ENCODE measurements at regions not wholly inside any gene's neighbourhood (a gene's known extent, or its start where the extent isn't known, plus 50 kb on each side); places are given as distances from the start of the nearest gene placed in this dataset.

DNA sequence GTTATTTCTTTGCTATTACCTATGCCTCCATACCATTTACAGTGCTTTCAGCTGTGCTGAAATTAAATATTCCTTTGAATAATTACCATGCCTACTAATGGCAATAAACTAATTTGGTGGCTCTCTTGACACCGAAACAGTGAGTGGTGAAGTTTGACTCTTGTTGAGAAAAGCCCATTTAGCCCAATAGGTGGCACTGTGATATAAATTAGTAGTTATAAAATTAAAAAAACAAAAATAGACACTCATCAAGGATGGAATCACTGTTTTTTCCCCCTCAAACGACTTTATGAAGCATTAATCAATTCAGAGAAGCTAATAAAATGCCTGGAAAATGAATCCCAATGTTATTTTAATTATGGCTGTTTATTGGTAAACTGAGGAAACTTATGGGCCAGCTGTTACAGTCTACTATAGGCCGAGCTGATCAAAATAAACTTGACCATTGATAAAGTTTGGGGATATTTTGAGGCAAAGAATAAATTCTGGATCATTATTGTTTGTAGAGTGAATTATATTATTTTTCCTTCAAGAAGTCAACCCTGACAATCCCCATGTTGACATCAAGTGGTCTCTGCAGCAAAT is 339.6 kb downstream of the TRIB2 start:
- in situ Hi-C loops (cut with HindIII; ENCODE audit: low sequenced_read_pairs): no loop called here

DNA sequence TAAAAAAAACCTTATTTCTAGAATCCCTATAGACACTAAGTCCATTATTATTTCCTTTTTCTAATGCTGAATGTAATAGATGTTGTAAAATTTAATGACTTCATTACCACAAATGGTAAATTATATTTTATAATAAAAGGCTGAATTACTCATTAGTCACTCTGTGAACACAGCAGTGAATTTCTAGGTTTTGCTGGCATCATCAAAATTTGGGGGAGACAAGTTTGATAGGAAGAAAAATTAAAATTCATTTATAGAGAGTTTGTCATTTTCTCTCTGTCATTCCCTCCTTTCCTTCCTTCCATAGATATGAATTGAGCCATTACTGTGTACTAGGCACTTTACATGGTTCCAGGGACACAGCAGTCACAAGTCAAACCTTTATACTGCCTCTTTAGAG is 340.9 kb downstream of the TRIB2 start:
- in situ Hi-C loops (cut with HindIII; ENCODE audit: low sequenced_read_pairs): no loop called here

DNA sequence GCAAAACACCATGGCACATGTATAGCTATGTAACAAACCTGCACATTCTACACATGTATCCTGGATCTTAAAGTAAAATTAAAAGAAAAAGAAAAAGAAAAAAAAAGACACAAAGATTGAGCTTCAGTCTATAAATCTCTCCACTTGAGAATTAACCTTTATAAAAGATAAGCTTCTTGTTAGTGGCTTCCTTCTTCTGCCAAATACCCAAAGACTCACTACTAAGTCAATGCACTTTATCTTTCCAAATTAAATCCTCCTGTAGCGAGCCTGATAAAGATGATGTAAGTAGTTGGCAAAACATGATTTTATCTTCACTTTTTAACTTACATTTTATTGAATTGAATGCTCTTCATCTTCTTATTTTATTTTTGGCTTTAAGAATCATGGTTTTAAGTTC is 349.9 kb downstream of the TRIB2 start:
- in situ Hi-C loops (cut with HindIII; ENCODE audit: low sequenced_read_pairs): no loop called here

DNA sequence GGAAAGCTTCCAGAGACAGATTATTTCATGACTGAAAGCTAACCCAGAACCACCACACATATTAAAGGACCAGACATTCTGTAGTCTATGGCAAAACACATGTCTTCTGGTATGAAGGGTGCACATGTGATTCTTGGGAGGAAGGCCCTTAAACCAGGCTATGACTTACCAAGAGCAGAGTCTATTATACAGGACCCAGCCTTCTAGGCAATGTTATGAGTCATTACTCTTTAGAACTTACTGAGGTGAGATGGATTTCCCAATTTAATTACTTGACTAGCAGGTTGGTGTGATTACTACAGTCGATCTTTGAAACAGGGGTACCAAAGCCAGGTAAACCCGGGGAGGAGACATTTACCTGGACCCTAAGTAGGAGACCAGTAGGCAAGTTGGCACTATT is 350.8 kb downstream of the TRIB2 start:
- in situ Hi-C loops (cut with HindIII; ENCODE audit: low sequenced_read_pairs): no loop called here

DNA sequence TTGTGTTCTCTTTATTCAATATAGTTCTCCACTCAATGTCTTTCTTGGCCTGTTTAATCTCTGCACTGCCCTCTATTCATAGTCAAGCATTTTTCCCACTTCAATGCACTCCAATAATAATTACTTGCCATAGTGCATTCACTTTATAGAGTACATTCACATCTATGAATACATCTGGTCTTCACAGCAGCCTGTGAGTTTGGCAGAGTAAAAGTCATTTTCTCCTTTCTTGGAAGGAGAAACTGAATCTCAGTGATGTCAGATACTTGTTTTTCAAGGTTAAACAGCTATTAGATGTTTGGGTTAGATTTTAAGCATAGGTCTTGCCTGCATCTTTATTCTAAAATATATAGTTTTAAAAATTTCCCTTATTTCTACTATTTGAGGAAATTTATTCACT is 373.2 kb downstream of the TRIB2 start:
- in situ Hi-C loops (cut with HindIII; ENCODE audit: low sequenced_read_pairs): no loop called here

DNA sequence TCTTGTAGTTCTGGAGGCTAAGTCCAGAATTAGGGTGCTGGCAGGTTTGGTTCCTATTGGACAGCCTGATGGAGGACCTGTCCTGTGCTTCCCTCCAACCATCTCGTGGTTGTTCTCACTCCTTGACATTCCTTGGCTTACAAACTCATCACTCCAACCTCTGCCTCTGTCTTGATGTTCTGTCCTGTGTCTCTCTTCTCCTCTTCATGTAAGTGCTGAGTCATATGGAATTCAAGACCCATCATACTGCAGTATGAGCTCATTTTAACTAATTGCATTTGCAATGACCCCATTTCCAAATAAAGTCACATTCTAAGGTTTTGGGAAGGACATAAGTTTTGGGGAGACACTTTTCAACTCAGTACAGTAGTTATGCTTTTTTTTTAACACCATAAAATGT is 374.7 kb downstream of the TRIB2 start:
- in situ Hi-C loops (cut with HindIII; ENCODE audit: low sequenced_read_pairs): no loop called here

DNA sequence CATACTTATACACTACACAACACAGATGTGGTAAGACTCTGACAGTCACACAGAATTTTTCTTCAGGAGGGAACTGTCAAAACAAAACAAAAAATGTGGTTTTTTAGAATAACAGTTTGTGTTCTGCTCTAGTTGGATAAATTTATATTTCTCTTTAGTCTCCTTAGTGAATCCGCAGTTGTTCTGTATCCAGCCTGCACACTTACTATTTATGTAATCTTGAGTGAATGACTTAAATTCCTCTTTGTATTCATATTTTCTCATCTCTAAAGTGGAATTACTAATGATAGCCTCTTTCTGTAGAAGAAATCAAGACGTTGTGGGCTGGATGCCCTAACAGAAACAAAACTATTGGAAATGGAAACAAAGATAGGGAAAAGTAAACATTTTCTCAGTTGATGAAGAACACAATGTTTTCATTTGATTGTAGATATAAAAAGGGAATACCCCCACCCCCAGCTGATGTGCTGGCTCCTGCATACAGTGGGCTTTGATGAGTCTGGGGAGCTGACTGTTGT is 375.2 kb downstream of the TRIB2 start:
- in situ Hi-C loops (cut with HindIII; ENCODE audit: low sequenced_read_pairs): no loop called here

DNA sequence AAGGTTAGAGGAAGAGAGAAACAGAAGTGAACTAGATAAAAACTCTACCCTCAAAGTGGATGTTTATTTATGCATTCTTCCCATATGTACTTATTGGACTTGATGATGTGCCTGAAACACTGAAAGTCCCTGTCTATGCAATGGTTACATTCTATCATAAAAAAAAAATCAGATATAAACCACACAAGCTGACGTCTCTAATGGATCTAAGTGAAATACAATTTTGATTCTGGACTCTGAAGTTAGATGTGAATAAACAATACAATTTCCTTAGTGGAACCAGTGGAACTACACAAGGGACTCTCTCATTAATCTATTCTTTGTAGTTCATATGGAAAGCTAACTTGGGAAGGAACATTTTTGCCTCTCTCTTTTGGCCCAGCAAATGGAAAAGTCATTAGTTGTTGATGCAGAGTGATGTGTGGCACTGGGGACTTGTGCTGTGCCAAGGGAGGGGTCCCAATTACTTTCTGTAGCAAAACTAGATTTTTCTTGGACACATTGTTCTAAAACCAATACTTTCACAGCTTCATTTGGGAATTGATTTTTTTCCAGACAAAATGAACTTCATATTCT is 376.8 kb downstream of the TRIB2 start:
- in situ Hi-C loops (cut with HindIII; ENCODE audit: low sequenced_read_pairs): no loop called here

DNA sequence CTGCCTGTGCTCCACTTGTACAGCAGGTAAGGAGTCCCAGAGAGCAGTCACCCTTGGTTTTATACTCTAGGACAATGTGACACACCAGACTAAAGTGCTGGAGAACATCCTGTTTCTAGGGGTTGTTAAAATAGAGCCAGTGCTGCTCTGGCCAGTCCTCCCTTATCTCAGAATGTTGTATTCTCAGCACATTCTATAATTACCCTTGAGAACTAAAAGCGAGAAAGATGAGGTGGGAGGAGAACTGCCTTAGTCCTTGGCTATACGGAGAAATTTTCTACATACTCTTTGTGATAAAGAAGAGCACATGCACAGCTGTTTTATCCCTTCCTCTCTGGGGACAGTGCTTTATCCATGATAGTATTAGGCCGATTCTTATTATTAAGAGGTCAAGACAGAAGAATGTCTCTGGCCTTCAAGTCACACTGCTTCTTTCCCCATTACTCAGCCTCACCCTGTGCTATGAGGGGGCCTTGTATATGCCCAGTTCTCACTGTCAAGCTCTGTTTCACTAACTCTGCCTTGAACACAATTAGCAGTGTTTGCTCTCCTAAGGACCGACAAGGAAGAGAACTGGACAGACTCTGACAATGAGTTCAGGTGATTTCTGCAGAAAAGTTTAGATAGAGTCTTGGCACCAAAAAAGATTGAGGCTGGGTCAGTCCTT is 385.8 kb downstream of the TRIB2 start:
- in situ Hi-C loops (cut with HindIII; ENCODE audit: low sequenced_read_pairs): no loop called here

DNA sequence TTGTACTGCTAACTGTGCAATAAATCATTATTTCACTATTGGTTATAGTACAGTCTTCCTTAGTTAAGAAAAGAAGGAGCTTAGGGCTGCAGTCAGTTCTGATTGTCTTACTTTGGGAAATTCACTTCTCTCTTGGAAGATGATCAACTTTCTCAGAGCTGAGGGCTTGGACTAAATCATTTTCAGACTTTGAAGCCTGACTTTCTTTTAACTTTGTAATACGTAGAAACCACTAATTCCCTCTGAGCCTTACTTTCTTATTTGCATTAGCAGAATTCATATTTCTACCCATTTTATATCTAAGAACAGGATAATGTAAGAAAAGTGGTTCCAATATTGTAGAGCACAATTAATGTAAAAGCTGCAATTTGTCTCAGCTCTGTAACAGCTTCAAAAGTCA is 386.4 kb downstream of the TRIB2 start:
- in situ Hi-C loops (cut with HindIII; ENCODE audit: low sequenced_read_pairs): no loop called here

DNA sequence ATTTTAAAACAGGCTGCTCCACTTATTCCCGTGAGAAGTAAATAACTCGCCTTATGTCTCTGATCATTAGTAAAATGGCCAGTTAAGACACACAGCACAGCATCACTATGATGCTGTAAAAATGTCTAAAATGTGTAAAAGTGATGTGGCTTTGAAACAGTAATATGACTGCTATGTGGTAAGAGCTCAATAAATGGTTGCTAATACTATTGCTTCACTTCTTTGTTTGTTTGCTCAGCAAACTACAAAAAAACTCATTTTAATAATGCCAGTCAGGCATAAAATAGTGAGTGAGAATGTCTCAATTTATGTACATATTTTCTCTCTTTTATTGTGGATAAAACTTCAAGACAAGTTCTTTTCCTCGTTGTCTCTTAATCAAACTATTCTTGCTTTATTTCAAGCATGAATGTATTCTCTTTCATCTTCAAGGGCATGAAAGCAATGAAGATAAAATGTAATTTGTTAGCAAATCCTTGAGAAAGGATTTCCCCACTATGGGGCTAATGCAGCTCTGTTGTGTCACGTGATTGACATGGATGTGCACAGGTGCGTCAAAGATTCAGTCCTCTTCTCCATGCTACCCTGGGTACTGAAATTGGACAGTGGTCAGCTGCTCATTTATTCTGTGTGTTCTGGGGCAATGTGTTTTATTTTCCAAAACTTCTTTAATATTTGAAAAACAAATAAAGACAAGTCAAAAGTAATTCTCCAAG is 387.2 kb downstream of the TRIB2 start:
- in situ Hi-C loops (cut with HindIII; ENCODE audit: low sequenced_read_pairs): no loop called here

DNA sequence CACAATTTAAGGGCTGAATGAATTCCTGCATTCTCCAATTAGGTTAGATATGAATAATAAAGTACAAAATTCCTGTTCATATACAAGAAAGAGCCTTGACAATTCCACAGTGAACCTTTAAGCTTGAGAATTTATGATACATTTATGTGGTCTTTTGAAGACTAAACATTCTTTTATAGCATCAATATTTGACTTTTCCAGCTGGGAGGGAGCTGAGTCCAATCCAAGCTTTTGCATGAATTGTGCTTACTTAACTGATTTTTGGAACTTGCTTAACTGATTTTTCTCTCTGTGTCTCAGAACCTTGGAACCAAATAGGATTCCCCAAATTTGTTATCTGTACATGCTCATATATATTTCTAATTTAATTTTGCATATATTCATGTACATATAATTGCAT is 388.0 kb downstream of the TRIB2 start:
- in situ Hi-C loops (cut with HindIII; ENCODE audit: low sequenced_read_pairs): no loop called here

DNA sequence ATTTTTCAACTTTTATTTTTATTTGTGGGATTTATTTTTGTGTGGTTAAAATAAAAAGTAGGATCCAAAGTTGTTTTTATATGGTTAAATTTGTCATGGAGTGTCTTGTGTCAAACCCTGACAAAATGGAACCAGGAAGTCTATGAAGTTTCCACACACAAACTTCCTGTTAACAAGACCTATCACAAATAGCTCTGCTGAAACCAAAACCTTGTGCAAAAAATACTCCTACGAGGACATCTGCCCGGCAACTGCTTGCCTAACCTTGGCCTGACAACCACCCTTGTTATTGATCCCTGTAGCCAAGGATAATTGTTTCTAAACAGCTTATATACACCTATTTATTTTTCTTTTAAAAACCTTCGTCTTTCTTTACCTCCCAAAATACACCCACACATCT is 389.6 kb downstream of the TRIB2 start:
- in situ Hi-C loops (cut with HindIII; ENCODE audit: low sequenced_read_pairs): no loop called here

DNA sequence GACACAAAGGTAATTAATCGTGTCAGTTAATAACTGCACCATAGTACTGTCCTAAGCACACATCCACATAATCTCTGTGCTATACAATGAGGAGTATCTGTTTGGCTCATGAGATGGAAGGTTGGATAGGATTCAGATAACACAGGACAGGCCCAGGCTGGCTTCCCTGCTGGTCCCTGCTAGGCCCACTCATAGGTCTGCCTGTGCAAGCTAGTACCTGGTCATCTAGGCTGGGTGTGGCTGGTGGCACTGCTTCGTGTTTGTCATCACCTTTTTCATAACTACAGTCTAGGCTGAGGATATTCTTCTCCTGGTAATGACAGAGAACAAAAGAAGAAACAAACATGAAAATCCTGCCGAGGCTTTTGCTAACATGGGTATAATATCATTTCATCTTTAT is 392.8 kb downstream of the TRIB2 start:
- in situ Hi-C loops (cut with HindIII; ENCODE audit: low sequenced_read_pairs): no loop called here

DNA sequence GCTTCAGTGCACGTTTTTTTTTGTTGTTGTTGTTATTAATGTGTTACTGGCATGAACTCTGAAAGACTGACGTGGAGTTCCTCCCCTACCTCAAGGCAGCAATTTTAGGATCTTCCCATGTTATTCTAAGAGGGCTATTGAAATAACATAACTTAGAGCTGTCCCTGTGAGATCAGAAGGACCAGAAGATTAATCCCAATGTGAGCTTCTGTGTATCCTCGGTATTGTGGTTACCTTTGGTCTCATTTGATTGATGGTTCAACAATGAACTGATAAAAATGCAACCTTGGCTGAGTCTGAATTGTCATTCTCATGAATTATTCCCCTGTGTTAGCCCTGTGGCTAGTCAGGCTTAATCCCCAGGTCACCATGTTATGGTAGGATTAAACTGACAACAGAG is 394.1 kb downstream of the TRIB2 start:
- in situ Hi-C loops (cut with HindIII; ENCODE audit: low sequenced_read_pairs): loop anchor here (5.0 kb wide), 1 partner anchor 41 kb away; no protein-coding TSS in a partner anchor

DNA sequence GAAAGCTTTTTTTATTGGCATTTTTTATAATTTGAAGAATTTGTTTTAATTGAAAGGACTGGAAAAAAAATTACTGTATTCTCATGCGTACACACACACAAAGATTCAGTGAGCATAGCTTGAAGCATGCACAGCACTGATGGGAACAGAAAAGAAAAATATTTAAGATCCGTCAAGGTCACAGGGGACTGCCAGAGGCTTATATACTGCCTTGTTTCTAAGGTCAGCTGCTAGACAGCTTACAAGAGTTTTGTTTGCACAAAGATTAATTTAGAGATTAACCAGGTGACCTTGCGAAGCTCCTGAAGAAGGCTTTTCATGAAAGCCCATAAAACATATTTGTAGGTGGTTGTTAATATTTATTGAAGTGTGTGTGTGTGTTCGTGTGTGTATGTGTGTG is 396.3 kb downstream of the TRIB2 start:
- in situ Hi-C loops (cut with HindIII; ENCODE audit: low sequenced_read_pairs): loop anchor here (5.0 kb wide), 1 partner anchor 39 kb away; no protein-coding TSS in a partner anchor

DNA sequence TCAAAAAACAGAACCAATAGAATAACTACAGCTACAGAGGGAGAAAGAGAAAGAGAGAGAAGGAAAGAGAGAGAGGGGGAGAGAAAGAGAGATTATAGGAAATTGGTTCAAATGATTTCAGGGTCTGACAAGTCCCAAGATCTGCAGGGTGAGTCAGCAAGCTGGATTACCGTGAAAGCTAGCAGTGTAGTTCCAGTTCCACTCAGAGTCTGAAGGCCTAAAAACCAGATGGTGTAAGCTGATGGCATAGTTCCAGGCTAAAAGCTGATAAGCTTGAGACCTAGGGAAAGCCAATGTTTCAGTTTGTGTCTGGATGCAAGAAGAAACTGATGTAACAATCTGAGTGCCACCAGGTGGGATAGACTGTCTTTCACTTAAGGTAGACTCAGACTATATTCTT is 397.7 kb downstream of the TRIB2 start:
- in situ Hi-C loops (cut with HindIII; ENCODE audit: low sequenced_read_pairs): loop anchor here (5.0 kb wide), 1 partner anchor 38 kb away; no protein-coding TSS in a partner anchor

DNA sequence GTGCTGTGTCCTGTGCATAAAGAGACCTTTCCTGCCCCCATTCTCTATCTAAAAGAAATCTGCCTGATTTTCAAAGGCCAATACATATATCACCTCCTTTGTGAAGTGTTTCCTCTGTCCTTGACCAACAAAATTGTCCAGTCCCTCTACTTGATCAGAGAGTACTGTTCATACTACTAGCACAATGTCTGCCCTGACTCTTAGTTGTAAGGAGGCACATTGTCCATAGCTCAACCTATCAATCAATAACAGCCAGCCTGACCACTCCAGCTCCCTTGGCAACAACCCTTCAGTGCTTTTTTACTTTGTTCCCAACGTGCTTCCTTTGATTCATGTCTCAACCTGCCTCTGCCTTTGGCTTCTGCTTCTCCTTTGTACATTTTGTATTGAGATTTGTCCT is 398.9 kb downstream of the TRIB2 start:
- in situ Hi-C loops (cut with HindIII; ENCODE audit: low sequenced_read_pairs): no loop called here

DNA sequence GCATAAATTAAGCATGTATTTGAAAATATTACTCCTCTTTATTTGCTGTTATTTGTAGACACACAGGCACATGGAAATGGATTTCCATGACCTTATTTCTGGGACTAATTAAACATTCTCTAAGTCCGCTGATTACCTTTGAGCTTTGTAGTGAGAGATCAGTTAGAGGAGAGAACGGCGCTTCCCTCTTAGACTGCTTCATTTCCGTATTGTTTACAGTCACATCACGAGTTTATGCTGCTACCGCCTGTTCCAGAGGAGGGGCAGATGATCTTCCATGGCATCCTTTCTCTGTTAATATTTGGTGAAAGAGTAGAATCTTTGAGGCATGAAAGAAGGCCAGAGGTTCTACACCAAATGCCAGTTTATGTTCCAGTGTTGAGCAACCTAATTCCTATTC is 404.4 kb downstream of the TRIB2 start:
- in situ Hi-C loops (cut with HindIII; ENCODE audit: low sequenced_read_pairs): no loop called here

DNA sequence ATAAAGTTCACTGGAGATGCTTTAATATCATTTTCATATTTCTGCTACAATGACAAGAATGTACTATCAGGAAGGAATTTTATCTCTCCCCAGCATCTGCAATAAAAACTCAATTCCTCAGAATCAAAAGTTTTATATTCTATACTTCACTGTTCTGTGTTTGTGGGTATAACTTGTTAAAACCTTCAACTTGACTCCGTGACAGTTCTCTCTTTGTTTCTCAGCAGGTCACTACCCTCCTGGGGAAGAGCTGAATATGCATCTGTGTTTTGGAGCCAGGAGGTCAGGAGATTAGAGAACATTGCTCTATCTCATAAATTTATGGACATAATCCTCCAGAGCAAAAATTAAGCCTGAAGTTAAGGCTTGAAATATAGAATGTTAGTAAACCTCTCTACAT is 411.4 kb downstream of the TRIB2 start:
- in situ Hi-C loops (cut with HindIII; ENCODE audit: low sequenced_read_pairs): no loop called here

DNA sequence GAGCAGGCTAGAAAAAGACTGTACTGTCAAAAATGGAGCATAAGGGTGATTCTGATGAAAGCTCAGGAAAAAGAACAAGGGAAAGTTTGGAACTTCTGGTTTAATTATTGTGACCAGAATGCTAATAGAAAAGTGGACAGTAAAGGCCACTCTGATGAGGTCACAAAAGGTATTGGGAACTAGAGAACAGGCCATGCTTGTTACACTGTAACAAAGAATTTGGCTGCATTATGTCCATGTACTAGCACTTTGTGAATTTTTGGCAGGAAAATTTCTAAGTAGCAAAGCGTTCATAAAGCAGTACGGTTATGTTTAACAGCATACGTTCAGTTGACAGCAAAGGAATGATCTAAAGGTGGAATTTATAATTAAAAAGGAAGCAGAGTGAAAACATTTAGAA is 418.6 kb downstream of the TRIB2 start:
- in situ Hi-C loops (cut with HindIII; ENCODE audit: low sequenced_read_pairs): no loop called here

DNA sequence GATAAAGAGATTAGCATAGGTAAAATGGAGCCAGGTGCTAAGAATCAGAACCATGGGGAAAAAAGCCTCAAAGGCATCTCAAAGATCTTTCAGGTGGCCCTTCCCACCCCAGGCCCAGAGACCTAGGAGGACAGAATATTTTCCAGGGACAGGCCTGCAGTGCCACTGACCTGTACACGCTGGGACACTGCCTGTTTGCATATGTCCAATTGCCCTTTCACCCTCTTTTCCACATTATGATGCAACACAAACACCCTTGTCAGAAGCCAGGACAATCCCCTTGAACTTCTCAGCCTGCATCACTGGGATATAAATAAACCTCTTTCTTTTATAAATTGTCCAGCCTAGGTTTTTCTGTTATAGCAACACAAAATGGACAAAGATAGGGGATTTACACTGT is 419.1 kb downstream of the TRIB2 start:
- in situ Hi-C loops (cut with HindIII; ENCODE audit: low sequenced_read_pairs): no loop called here
